ENCODE measurements at regions not wholly inside any gene's neighbourhood (a gene's known extent, or its start where the extent isn't known, plus 50 kb on each side); places are given as distances from the start of the nearest gene placed in this dataset.

DNA sequence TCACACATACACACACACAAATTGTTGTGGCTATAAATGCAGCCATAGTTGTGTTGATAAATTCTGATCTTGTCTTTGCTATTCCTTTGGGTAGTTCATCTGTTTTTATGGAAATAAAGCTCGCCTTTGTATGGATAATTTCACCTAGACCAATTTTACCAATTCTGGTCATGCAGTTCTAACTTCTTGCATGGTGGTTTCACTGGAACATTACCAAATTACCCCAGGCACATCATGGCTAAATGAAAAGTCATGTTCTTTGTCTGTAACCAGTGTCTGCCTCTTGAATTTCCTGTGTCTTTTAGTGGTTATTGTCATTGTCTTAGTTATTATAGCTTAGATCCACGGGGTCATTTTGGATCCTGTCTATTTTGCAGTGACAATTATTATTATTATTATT, 50.3 kb upstream of the TMC1 start:
- no peak for TF ChIP-seq ZNF747 (tag by site-specific recombination; IDR thresholded peaks at IDR 0.05)
- TF ChIP-seq ZSCAN30 (tag by site-specific recombination; IDR thresholded peaks at IDR 0.05), result no peak
- TF ChIP-seq MYNN (tag by site-specific recombination; IDR thresholded peaks at IDR 0.05; ENCODE audit: borderline replicate concordance), result no peak
- no peak for TF ChIP-seq YY1 (tag by site-specific recombination; IDR thresholded peaks at IDR 0.05)
- TF ChIP-seq ZNF266 (tag by site-specific recombination; IDR thresholded peaks at IDR 0.05; ENCODE audit: low read depth), result no peak
- no peak for TF ChIP-seq ZNF776 (tag by site-specific recombination; IDR thresholded peaks at IDR 0.05; ENCODE audit: borderline replicate concordance)
